Activated CD4-positive, CD25-positive, alpha-beta regulatory T cell (primary cell): ENCODE measurements at regions not wholly inside any gene's neighbourhood (a gene's known extent, or its start where the extent isn't known, plus 50 kb on each side); places are given as distances from the start of the nearest gene placed in this dataset.

Experiments
- DNase-seq, 4 experiments: peaks; one replicate each; lab custom pipeline; 2025; lab: John Stamatoyannopoulos, UW

DNA sequence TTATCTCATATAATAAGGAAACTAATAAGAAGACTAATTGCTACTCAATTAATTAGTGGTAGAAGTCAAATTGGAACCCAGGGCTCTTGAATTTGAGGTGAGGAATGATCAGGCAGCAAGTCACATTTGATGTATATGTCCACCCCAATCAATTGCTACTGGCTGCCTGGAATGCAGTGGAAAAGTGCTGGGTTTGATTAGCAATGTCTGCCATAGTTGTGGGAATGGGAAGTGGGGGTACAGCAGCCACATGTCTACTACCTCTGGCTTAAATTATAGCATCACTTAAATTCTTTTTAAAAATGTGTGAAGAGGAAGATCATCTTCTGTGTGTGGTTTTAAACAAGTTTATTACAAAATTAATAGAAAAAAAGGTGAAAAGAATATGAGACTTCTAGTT, 50.8 kb upstream of the NAV2 start:
- no peak for DNase-seq

- no peak for DNase-seq
These were observed 52.6 kb upstream of the NAV2 start for GRCh38 chr11:19660076-19660475.

DNA sequence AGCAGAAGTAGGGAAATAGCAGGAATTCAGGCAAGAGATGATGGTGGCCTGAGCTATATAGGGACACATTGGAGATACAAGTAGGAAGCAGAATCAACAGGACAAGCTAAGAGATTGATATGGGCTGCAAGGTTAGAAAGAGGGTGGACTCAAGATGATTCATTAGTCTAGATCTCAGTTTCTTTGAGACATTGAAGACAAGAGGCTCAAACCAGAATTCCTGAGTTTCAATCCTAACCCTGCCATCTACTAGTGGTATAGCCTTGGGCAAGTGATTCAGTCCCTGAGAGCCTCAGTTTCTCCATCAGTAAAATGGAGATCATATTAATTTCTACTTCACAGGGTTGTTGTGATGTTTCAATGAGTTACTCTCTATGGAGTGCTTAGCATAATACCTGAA, 53.1 kb upstream of the NAV2 start:
- DNase-seq = no peak

DNA sequence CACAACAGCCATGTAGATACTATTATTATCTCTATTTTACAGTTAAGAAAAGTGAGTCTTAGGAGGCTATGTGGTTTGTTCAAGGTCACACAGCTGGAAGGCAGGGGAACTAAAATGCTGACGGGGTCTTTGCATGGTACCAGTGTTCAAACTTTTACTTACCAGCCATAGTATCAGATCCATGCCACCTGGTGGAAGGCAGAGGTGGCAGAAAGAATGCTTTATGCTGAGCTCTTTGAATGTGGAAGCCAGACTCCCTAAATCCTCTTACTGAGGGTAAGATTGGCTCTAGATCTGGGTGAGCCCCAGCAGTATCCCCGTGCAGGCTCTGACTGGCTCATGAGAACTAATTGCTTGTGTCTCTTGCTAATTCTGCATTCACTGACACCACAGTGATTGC, 54.3 kb upstream of the NAV2 start:
- no peak for DNase-seq

DNA sequence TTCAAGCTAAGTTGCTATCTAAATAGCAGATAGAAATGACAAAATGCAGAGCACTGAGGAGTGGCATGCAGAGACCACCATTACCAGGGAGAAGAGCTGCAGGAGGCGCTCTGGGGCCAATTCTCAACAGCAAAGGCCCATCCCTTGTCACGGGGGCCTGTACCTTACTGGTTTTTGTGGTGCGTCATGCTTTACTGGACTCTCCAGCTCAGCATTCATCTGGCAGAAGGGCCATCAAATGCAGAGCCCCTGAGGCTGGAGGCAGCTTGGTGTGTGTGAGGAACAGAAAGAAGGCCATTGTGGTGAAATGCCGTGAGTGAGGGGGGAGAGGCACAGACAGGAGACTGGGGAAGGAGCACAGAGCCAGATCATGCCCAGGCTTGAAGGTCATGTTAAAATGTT, 56.5 kb upstream of the NAV2 start:
- no peak for DNase-seq

GRCh38 chr11:19652623-19653375, 59.8 kb upstream of the NAV2 start:
- DNase-seq = no peak

DNA sequence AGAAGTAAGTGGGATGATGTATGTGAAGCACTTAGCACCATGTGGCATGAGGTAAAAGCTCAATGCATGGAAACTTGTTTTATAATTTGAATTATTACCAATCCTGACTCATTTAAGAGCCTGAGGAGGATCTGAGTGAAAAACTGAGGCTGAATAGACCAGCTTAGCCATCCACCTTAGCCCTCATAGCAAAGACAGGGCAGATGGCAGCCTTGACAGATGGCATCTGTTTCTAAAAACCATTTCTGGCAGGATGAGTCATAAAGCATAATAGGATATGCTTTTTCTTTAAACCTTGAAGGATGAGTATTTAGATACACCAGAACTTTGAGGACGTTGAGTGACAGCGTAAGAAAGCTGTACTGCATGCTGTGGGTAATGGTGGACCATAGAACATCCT, 61.0 kb upstream of the NAV2 start:
- no peak for DNase-seq

DNA sequence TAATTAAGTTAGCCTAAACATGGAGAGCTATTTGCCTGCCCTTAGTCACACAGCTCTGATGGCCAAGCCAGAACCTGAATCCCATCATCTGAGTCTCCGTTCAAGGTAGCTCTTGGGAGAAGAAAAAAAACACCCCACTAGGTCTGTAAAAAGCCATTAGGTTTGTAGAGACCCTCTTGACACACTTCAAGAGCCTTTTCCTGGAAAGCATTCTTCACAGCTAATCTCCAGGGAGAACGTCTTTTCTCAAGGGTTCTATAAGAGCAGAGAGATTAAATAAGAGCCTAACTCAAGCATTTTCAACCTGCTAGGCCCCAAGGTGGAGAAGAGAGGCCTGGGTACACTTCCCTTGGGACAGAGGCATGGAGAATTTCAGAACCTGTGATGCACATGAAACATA, 61.6 kb upstream of the NAV2 start:
- DNase-seq = no peak

- no peak for DNase-seq
These were observed 62.2 kb upstream of the NAV2 start for GRCh38 chr11:19650467-19650866.

DNA sequence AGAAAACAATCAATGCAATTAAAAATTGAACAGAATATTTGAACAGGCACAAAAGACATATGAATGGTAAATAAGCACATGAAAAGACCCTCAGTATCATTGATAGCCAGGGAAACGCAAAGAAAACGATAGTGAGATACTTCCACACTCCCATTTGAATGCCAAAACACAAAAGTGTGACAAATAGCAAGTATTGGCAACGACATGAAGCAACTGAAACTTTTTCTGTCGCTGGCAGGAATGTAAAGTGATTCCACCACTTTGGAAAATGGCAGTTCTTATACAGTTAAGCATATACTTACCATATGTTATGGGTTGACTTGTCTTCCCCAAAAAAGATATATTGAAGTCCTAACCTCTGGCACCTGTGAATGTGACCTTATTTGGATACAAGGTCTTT, 62.9 kb upstream of the NAV2 start:
- no peak for DNase-seq

- no peak for DNase-seq
These were observed 64.3 kb upstream of the NAV2 start for GRCh38 chr11:19648321-19648720.

GRCh38 chr11:19647816-19648215, 64.8 kb upstream of the NAV2 start:
- no peak for DNase-seq

GRCh38 chr11:19646921-19647320, 65.7 kb upstream of the NAV2 start:
- no peak for DNase-seq

GRCh38 chr11:19646308-19646707, 66.3 kb upstream of the NAV2 start:
- DNase-seq = no peak

DNA sequence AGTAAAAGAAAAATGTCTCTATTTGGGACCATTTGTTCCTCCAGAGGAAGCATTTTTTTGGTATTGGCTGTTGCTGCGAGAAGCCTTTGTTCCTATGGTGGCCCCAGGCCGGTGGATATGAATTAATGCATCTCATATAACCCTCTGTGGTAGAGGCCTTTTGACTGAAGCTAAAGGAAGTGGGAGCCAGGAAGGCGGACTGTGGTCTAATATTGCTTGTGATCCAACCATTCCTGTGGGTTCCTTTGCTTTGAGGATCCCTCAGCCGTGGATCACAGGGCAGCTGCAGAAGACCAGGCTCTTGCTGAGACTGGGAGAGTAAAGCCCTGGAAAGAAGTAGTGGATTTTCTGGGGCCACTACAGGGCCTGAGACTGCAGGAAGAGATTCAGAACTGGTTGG, 68.3 kb upstream of the NAV2 start:
- DNase-seq = no peak

GRCh38 chr11:19642185-19643158, 70.2 kb upstream of the NAV2 start:
- no peak for DNase-seq

- no peak for DNase-seq
These were observed 73.0 kb upstream of the NAV2 start for GRCh38 chr11:19639603-19640105.

- DNase-seq = no peak
These were observed 77.3 kb upstream of the NAV2 start for GRCh38 chr11:19635332-19635731.

DNA sequence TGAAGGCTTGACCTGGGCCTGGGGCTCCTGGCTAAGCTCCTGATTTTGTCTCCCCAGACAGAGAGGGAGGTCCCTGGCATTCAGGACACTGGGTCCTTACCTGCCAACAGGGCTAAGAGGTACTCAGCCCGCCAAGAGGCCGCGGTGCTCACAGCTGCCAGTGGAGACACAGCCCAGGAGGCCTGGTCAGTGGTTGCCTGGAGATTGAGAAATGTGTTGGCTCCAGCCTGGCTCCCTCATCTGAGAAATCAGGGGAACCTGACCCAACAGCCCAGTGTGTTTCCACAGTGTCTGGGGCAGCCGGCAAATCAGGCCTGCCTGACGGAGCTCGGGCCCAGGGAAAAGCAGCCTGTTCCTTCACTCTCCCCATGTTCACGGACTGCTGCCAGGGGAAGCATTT, 79.4 kb upstream of the NAV2 start:
- DNase-seq = no peak

DNA sequence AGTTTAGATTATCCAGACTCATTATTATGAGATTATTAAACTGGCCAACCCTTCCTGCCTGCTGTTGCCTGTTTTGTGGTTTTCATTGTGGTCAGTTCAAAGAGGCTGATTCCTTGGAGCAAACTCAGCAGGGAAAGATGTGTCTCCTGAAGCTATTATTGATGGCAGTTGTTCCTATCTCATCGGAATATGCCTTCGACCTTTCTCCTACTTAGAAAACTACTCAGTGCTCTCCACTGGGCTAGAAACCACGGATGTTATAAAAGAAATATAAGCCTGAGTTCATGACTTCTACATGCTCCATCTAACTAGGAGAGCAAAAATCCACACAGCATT, 80.2 kb upstream of the NAV2 start:
- no peak for DNase-seq

DNA sequence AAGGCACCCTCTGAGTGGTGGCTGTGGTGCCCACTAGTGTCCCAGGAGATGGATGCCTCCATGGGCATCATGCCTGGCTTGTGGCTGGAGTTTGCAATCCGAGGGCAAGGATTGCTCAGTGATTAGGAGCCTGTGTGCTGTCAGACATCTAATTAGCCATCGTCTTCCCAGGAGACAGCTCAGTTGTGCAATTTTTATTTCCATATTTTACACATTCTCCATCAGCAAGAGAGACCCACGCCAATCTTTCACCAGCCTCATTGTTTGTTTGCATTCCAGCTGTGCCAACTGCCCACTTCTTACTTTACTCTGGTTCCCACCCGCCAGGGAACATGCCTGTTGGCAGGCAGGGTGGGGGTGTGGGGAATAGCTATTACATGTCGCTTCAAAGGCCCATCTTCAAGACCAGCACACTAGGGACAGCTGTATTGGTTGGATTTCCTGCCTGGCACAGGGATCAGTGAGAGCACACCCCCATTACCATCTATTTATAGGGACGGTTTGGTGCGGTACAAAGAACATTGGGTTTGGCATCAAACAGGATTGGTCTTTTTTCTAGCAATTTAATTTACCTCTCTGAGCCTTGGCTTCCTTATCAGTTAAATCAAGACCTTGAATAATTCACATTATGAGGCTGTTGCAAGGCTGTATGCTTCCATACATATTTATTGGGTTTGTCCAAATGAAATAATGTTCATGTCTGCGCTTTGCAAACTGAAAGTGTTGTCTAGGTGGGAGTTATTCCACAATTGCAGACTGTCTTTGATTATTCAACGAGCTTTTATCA, 80.7 kb upstream of the NAV2 start:
- DNase-seq = no peak

DNA sequence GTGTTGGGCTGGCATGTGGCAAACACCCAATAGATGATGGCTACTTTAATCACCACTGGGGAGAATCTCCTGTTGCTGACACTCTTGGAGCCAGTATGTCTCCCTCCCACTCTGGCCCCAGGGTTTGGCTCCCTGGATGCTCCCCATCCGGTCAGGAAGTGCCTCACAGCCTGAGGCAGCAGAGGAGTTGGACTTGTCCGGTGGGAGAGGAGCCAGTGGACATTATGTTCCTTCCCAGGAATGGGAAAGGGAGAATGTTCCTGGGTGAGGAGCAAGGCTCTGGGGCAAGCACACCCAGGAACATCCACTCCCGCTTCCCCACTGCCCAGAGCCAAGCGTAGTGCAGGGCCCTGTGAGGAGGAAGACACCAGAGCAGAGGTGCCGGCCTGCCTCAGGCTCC, 84.6 kb upstream of the NAV2 start:
- DNase-seq = no peak
